Fibroblast of lung (primary cell): ENCODE measurements at regions not wholly inside any gene's neighbourhood (a gene's known extent, or its start where the extent isn't known, plus 50 kb on each side); places are given as distances from the start of the nearest gene placed in this dataset.
"Not testable (repeated sequence)": the region's sequence is repeated elsewhere in the genome, so short reads cannot be mapped to it uniquely, and the experiment has no call there.

Experiments used
- CTCF ChIP-seq, 2 donors: IDR thresholded peaks in 1 of 2; conservative IDR thresholded peaks in 1 of 2; 1 replicate in 1 of 2; 2 replicates in 1 of 2; pipeline ENCODE4 v1.5.1; 2011 to 2012; ENCODE audit warnings: low read length in 2 of 2, control low read depth in 1 of 2, inconsistent platforms in 1 of 2, low read depth in 1 of 2, mild to moderate bottlenecking in 1 of 2
- EZH2 ChIP-seq: IDR thresholded peaks from 2 replicates; pipeline ENCODE4 v1.5.1; 2012; ENCODE audit warnings: low read length, control low read depth, mild to moderate bottlenecking; ENCODE audit errors: missing control alignments

DNA sequence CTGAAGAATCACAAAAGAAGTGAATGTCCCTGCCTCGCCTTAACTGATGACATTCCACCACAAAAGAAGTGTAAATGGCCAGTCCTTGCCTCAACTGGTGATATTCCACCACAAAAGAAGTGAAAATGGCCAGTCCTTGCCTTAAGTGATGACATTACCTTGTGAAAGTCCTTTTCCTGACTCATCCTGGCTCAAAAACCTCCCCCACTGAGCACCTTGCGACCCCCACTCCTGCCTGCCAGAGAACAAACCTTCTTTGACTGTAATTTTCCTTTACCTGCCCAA lies 328.5 kb upstream of the TECRL start:
- not testable (repeated sequence) for TF ChIP-seq CTCF (conservative IDR thresholded peaks at IDR 0.05 in 1 of 2, IDR thresholded peaks at IDR 0.05 in 1 of 2; ENCODE audit: low read depth in 1 of 2, low read length in 2 of 2); EZH2
